ENCODE measurements at regions not wholly inside any gene's neighbourhood (a gene's known extent, or its start where the extent isn't known, plus 50 kb on each side); places are given as distances from the start of the nearest gene placed in this dataset.

- no peak for TF ChIP-seq EZH2 (IDR thresholded peaks at IDR 0.05; ENCODE audit: low read depth, unreplicated experiment)
- no peak for TF ChIP-seq CTCF (conservative IDR thresholded peaks at IDR 0.05; ENCODE audit: low read depth in 2 of 2)
- no peak for TF ChIP-seq REST (IDR thresholded peaks at IDR 0.05; ENCODE audit: unreplicated experiment)
- TF ChIP-seq CREB1 (CRISPR knock-in tag; IDR thresholded peaks at IDR 0.05; ENCODE audit: low read depth) = no peak
- TF ChIP-seq POLR2AphosphoS5 (IDR thresholded peaks at IDR 0.05; ENCODE audit: low read depth) = no peak
- TF ChIP-seq EZH2phosphoT487 (IDR thresholded peaks at IDR 0.05; ENCODE audit: unreplicated experiment) = no peak
- no peak for TF ChIP-seq ZNF331 (CRISPR knock-in tag; IDR thresholded peaks at IDR 0.05; ENCODE audit: low read depth)
- TF ChIP-seq NANOG (IDR thresholded peaks at IDR 0.05; ENCODE audit: borderline replicate concordance) = no peak
- TF ChIP-seq JUNB (IDR thresholded peaks at IDR 0.05; ENCODE audit: unreplicated experiment) = no peak
- TF ChIP-seq STAT1 (IDR thresholded peaks at IDR 0.05; ENCODE audit: unreplicated experiment) = no peak
- TF ChIP-seq ZNF114 (CRISPR knock-in tag; IDR thresholded peaks at IDR 0.05) = no peak
- TF ChIP-seq ETS1 (IDR thresholded peaks at IDR 0.05) = no peak
These were observed 1035.9 kb downstream of the PLOD2 start for GRCh38 chr3:145124900-145125678.
